Gastrocnemius medialis (tissue), 4 donors: ENCODE measurements at regions not wholly inside any gene's neighbourhood (a gene's known extent, or its start where the extent isn't known, plus 50 kb on each side); places are given as distances from the start of the nearest gene placed in this dataset.

Experiments used
- ATAC-seq, 2 donors: fragments of 150-250 bp; one replicate each; pipeline ENCODE4 v1.9.1; 2016
- DNase-seq, 2 donors: peaks; one replicate each; pipeline ENCODE4 v3.0.0-alpha.2; 2019
- H3K27ac ChIP-seq, 4 donors: fragments of 200-600 bp; sonication (generic); 1 replicate in 1 of 4; 2 replicates in 3 of 4; pipeline ENCODE4 v1.5.1; 2016 to 2018; ENCODE audit warnings: mild to moderate bottlenecking in 2 of 4, moderate library complexity in 1 of 4
- H3K27me3 ChIP-seq, 3 donors: fragments of 200-600 bp; sonication (generic) in 2 of 3; 1 replicate in 1 of 3; 2 replicates in 2 of 3; pipeline versions ENCODE4 v1.5.1 to v1.6.0; 2016 to 2019; ENCODE audit warnings: mild to moderate bottlenecking in 1 of 3, moderate library complexity in 1 of 3
- H3K36me3 ChIP-seq, 2 donors: fragments of 200-600 bp; sonication (generic) in 1 of 2; one replicate each; pipeline ENCODE4 v1.5.1; 2017 to 2018
- H3K4me1 ChIP-seq, 2 donors: fragments of 200-600 bp; sonication (generic) in 1 of 2; one replicate each; pipeline ENCODE4 v1.5.1; 2016 to 2017; ENCODE audit warnings: mild to moderate bottlenecking in 2 of 2
- H3K4me3 ChIP-seq, 4 donors: fragments of 200-600 bp; sonication (generic) in 3 of 4; 1 replicate in 1 of 4; 2 replicates in 3 of 4; pipeline ENCODE4 v1.5.1; 2016 to 2019; ENCODE audit warnings: mild to moderate bottlenecking in 2 of 4
- H3K9me3 ChIP-seq, 3 donors: fragments of 200-600 bp; sonication (generic) in 2 of 3; 1 replicate in 1 of 3; 2 replicates in 2 of 3; pipeline ENCODE4 v1.5.1; 2016 to 2019
- POLR2A ChIP-seq, 2 donors: fragments of 450-650 bp; IDR thresholded peaks; one replicate each; pipeline ENCODE4 v1.6.1; 2017; ENCODE audit warnings: antibody characterized with exemption in 2 of 2, mild to moderate bottlenecking in 2 of 2, moderate library complexity in 2 of 2
- in situ Hi-C, 4 donors: fragments of 200-750 bp; cut with MboI; loops; one replicate each; pipeline versions ENCODE4 v1.15.0 to v1.8.0; 2017; ENCODE audit warnings: low sequenced_read_pairs in 4 of 4
- intact Hi-C: fragments of 100-400 bp; cut with DNase I; formaldehyde crosslinking; loops from one replicate; pipeline ENCODE4 v1.15.1; 2023; ENCODE audit warnings: low total_unique reads
- TF ChIP-seq, protein P1 (sequence below), 5 experiments: fragments of 450-650 bp in 3 of 5; fragments of 200-600 bp in 2 of 5; sonication (generic) in 2 of 5; IDR thresholded peaks in 4 of 5; conservative IDR thresholded peaks in 1 of 5; 1 replicate in 4 of 5; 2 replicates in 1 of 5; pipeline ENCODE4 v1.5.1; 2016 to 2019; ENCODE audit warnings: antibody characterized with exemption in 5 of 5, mild to moderate bottlenecking in 3 of 5, moderate library complexity in 3 of 5

DNA sequence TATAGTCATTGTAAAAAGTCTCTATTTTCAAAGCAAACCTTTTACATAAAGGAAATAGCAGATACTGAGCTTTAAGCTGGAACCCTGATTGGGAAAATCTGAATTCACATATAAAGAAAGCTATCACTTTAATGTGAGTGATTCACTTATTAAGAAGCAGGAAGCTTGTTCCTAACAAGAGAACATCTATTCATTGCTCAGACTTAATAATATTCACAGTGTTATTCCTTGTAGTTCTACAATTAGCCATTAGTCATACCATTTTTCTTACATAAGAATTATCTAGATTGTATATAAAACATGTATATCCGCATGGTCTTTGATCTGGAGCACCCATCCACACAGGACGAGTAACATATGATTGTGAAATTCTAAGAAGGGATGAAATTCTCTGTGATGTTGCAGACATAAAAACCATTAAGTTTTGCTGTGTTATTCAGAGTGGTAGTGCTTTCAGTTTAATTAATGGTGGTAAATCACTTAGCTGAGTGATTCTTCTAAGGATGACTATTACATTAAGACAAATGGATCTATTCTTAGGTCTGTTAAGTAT is 71.1 kb upstream of the FOXQ1 start:
- no peaks in the 10 kb centered on the region for H3K4me1 ChIP-seq
- no peak for TF ChIP-seq POLR2A (IDR thresholded peaks at IDR 0.05)
- TF ChIP-seq, protein P1, sequence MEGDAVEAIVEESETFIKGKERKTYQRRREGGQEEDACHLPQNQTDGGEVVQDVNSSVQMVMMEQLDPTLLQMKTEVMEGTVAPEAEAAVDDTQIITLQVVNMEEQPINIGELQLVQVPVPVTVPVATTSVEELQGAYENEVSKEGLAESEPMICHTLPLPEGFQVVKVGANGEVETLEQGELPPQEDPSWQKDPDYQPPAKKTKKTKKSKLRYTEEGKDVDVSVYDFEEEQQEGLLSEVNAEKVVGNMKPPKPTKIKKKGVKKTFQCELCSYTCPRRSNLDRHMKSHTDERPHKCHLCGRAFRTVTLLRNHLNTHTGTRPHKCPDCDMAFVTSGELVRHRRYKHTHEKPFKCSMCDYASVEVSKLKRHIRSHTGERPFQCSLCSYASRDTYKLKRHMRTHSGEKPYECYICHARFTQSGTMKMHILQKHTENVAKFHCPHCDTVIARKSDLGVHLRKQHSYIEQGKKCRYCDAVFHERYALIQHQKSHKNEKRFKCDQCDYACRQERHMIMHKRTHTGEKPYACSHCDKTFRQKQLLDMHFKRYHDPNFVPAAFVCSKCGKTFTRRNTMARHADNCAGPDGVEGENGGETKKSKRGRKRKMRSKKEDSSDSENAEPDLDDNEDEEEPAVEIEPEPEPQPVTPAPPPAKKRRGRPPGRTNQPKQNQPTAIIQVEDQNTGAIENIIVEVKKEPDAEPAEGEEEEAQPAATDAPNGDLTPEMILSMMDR (IDR thresholded peaks at IDR 0.05 in 4 of 5, conservative IDR thresholded peaks at IDR 0.05 in 1 of 5), result no peak
- H3K4me3 ChIP-seq, result no peak overlapping the region
- H3K9me3 ChIP-seq, result no peaks in the 10 kb centered on the region
- DNase-seq, result no peak
- in situ Hi-C loops, result no loop called here
- no peak for ATAC-seq
- H3K27me3 ChIP-seq, result no peaks in the 10 kb centered on the region
- intact Hi-C loops, result no loop called here
- H3K27ac ChIP-seq, result no peak overlapping the region
- H3K36me3 ChIP-seq, result no peaks in the 10 kb centered on the region

DNA sequence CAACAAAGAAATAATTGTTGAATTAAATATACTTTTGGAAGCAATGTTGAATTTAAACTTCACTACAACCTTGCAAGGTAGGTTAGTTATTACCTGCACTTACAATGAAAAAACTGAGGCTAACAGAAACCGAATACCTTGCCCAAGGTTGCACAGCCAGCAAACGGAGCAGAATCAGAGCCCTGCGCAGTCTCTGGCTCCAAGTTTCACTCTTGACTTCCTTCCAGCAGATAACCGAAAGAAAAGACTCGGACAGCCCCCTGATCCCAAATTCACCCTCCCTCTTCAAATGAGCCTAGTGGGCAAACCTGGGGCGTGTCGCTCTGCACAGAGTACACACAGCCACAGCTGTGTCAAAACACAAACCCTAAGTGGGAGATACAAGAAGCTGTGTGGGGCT is 72.1 kb upstream of the FOXQ1 start:
- intact Hi-C loops, result no loop called here
- no peaks in the 10 kb centered on the region for H3K4me1 ChIP-seq
- no peak overlapping the region for H3K27ac ChIP-seq
- no peaks in the 10 kb centered on the region for H3K27me3 ChIP-seq
- no peaks in the 10 kb centered on the region for H3K9me3 ChIP-seq
- ATAC-seq (no peak), DNase-seq (no peak)
- in situ Hi-C loops, result no loop called here
- no peak overlapping the region for H3K4me3 ChIP-seq
- TF ChIP-seq, protein P1 (IDR thresholded peaks at IDR 0.05 in 4 of 5, conservative IDR thresholded peaks at IDR 0.05 in 1 of 5), result no peak
- no peak for TF ChIP-seq POLR2A (IDR thresholded peaks at IDR 0.05)
- H3K36me3 ChIP-seq, result no peaks in the 10 kb centered on the region

DNA sequence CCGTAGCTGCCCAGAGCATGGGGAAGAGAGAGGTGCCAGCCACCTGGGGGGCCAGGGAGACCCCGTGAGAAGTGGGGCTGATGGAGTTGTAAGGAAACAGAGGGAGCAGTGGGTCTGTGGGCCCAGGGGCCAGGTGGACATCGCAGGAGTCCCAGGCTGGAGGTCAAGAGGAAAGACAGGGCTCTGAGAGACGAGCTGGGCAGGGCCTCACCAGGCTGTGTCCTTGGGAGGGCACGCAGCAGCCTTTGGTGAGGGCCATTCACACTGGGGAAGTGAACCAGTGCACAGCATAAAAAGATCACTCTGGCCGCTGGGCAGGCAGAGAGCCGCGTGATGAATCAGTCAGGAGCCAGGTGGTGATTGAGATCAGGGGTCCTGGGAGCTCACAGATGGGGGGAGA is 73.9 kb upstream of the FOXQ1 start:
- no peak overlapping the region for H3K27ac ChIP-seq
- DNase-seq, result no peak
- intact Hi-C loops, result no loop called here
- H3K27me3 ChIP-seq, result no peaks in the 10 kb centered on the region
- H3K4me1 ChIP-seq, result no peaks in the 10 kb centered on the region
- ATAC-seq, result no peak
- H3K9me3 ChIP-seq, result no peaks in the 10 kb centered on the region
- no peaks in the 10 kb centered on the region for H3K36me3 ChIP-seq
- H3K4me3 ChIP-seq, result no peak overlapping the region
- TF ChIP-seq POLR2A (IDR thresholded peaks at IDR 0.05), result no peak
- TF ChIP-seq, protein P1 (IDR thresholded peaks at IDR 0.05 in 4 of 5, conservative IDR thresholded peaks at IDR 0.05 in 1 of 5), result no peak
- in situ Hi-C loops, result no loop called here

DNA sequence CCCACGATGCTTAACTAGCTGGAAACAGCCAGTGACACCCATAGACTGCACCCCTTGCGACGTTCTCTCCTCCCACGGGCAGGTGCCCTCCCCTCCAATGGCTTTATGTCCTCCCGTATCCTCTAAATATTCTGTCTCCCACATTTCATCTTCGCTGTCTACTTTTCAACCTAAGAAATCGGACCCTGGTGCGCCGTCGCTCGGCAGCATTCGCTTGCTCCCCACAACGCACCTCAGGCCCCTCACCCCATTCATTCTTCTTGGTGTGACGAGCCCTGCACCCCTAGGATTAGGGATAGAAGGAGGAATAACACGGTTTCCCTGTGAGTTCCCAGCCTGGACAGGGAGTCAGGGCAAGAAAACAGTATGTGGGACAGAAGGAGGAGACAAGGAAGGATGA is 74.3 kb upstream of the FOXQ1 start:
- no peaks in the 10 kb centered on the region for H3K9me3 ChIP-seq
- intact Hi-C loops (no loop called here), in situ Hi-C loops (no loop called here)
- DNase-seq (no peak), ATAC-seq (no peak)
- H3K4me3 ChIP-seq, result no peak overlapping the region
- H3K27me3 ChIP-seq, result no peaks in the 10 kb centered on the region
- H3K4me1 ChIP-seq, result no peaks in the 10 kb centered on the region
- TF ChIP-seq, protein P1 (IDR thresholded peaks at IDR 0.05 in 4 of 5, conservative IDR thresholded peaks at IDR 0.05 in 1 of 5), result no peak
- TF ChIP-seq POLR2A (IDR thresholded peaks at IDR 0.05), result no peak
- no peaks in the 10 kb centered on the region for H3K36me3 ChIP-seq
- no peak overlapping the region for H3K27ac ChIP-seq

DNA sequence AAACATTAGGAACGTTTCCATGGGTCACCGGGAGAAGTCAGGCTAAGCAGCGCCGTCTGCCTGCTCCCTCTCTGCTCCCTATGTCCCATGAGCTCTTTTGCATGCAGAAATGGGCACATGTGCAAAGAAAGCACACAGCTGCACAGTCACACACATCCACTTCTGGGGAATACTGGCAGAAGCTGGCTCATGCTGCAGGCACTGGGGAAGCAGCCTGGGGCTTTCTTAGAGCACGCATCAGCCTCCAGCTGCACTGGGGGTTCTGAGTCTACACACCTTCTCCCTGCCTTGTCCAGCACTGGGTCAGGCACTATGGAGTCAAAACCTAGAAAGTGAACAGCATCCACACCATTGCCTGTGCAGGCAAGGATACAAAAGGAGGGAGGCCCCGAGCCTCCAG is 76.1 kb upstream of the FOXQ1 start:
- in situ Hi-C loops (no loop called here), intact Hi-C loops (no loop called here)
- no peaks in the 10 kb centered on the region for H3K9me3 ChIP-seq
- H3K4me1 ChIP-seq, result no peaks in the 10 kb centered on the region
- DNase-seq (no peak), ATAC-seq (no peak)
- no peaks in the 10 kb centered on the region for H3K36me3 ChIP-seq
- H3K27ac ChIP-seq, result no peak overlapping the region
- H3K27me3 ChIP-seq, result no peaks in the 10 kb centered on the region
- no peak for TF ChIP-seq POLR2A (IDR thresholded peaks at IDR 0.05)
- TF ChIP-seq, protein P1 (IDR thresholded peaks at IDR 0.05 in 4 of 5, conservative IDR thresholded peaks at IDR 0.05 in 1 of 5), result no peak
- no peak overlapping the region for H3K4me3 ChIP-seq
